Calu3 (cell line): ENCODE measurements at regions not wholly inside any gene's neighbourhood (a gene's known extent, or its start where the extent isn't known, plus 50 kb on each side); places are given as distances from the start of the nearest gene placed in this dataset.

ENCODE experiments used
- BruUV-seq: library from RNA; stranded (reverse); fragments of 400-500 nt; replicated peaks from 2 replicates; lab custom pipeline; 2021; lab: Mats Ljungman, UMichigan
- CTCF ChIA-PET: fragments of 300-600 bp; sonication (Branson Sonifier 250); formaldehyde crosslinking; loops from one replicate; lab custom pipeline; 2022; ENCODE audit warnings: antibody characterized with exemption; lab: Charles Lee
- DNase-seq: peaks from one replicate; pipeline ENCODE4 v3.0.0; 2022
- H3K27ac Mint-ChIP-seq: one replicate; pipeline ENCODE4 v1.8.0; 2022; ENCODE audit warnings: mixed read lengths; ENCODE audit not compliant: unreplicated experiment
- H3K27me3 Mint-ChIP-seq: one replicate; pipeline ENCODE4 v1.8.0; 2022; ENCODE audit warnings: mixed read lengths; ENCODE audit not compliant: unreplicated experiment
- H3K36me3 Mint-ChIP-seq: one replicate; pipeline ENCODE4 v1.8.0; 2022; ENCODE audit warnings: mild to moderate bottlenecking, moderate library complexity, mixed read lengths; ENCODE audit not compliant: insufficient read depth, unreplicated experiment
- H3K4me1 Mint-ChIP-seq: one replicate; pipeline ENCODE4 v1.8.0; 2022; ENCODE audit warnings: mild to moderate bottlenecking, low read depth, mixed read lengths; ENCODE audit not compliant: unreplicated experiment
- H3K4me3 Mint-ChIP-seq: one replicate; pipeline ENCODE4 v1.8.0; 2022; ENCODE audit warnings: mild to moderate bottlenecking, low read depth, moderate library complexity, mixed read lengths; ENCODE audit not compliant: unreplicated experiment
- H3K9me3 Mint-ChIP-seq: one replicate; pipeline ENCODE4 v1.8.0; 2022; ENCODE audit warnings: low read depth, mixed read lengths; ENCODE audit not compliant: unreplicated experiment
- CTCF ChIP-seq: fragments of 200-600 bp; IDR thresholded peaks from one replicate; pipeline ENCODE4 v1.8.0; 2022; ENCODE audit warnings: antibody characterized with exemption; ENCODE audit not compliant: unreplicated experiment
- intact Hi-C: fragments of 100-400 bp; cut with micrococcal nuclease; formaldehyde crosslinking; loops from one replicate; pipeline ENCODE4 v1.10.0; 2022; ENCODE audit not compliant: unreplicated experiment

- peak overlapping the region; percentile 31 for H3K4me3 Mint-ChIP-seq
- BruUV-seq: no TSS peak
- H3K27me3 Mint-ChIP-seq: no peaks in the 10 kb centered on the region
- peak; percentile 29 for DNase-seq
- no peak overlapping the region for H3K27ac Mint-ChIP-seq
- intact Hi-C loops: loop anchor here (2.0 kb wide), 1 partner anchor 297 kb away; no protein-coding TSS in a partner anchor
- TF ChIP-seq CTCF: no peak
- CTCF ChIA-PET: interaction anchor here (0.6 kb wide), 1 partner anchor 100 kb away, joined by 3 read pairs; no protein-coding TSS in a partner anchor
- H3K36me3 Mint-ChIP-seq: no peaks in the 10 kb centered on the region
- no peaks in the 10 kb centered on the region for H3K9me3 Mint-ChIP-seq
- peaks cover 8% of the 10 kb centered on the region for H3K4me1 Mint-ChIP-seq
Measured at GRCh38 chr4:129344058-129344457, 248.1 kb downstream of the C4orf33 start.

- intact Hi-C loops: loop anchor here (2.0 kb wide), 1 partner anchor 295 kb away; no protein-coding TSS in a partner anchor
- Mint-ChIP-seq H3K27me3 (no peaks in the 10 kb centered on the region), H3K27ac (no peak overlapping the region), H3K9me3 (no peaks in the 10 kb centered on the region), H3K36me3 (no peaks in the 10 kb centered on the region), H3K4me3 (no peak overlapping the region), H3K4me1 (peaks cover 8% of the 10 kb centered on the region)
- TF ChIP-seq CTCF: no peak
- BruUV-seq: no TSS peak
- no peak for DNase-seq
- CTCF ChIA-PET: no interaction called here
Measured at GRCh38 chr4:129345609-129346008, 249.7 kb downstream of the C4orf33 start.

GRCh38 chr4:129346036-129346435, 250.1 kb downstream of the C4orf33 start:
- TF ChIP-seq CTCF: no peak
- CTCF ChIA-PET: no interaction called here
- DNase-seq: no peak
- H3K4me1 Mint-ChIP-seq: peaks cover 8% of the 10 kb centered on the region
- H3K9me3 Mint-ChIP-seq: no peaks in the 10 kb centered on the region
- H3K4me3 Mint-ChIP-seq: no peak overlapping the region
- no peaks in the 10 kb centered on the region for H3K36me3 Mint-ChIP-seq
- H3K27me3 Mint-ChIP-seq: no peaks in the 10 kb centered on the region
- intact Hi-C loops: no loop called here
- no TSS peak for BruUV-seq
- H3K27ac Mint-ChIP-seq: no peak overlapping the region

GRCh38 chr4:129346734-129347133, 250.8 kb downstream of the C4orf33 start:
- no TSS peak for BruUV-seq
- Mint-ChIP-seq H3K9me3 (no peaks in the 10 kb centered on the region), H3K4me1 (peaks cover 8% of the 10 kb centered on the region), H3K36me3 (no peaks in the 10 kb centered on the region), H3K27me3 (no peaks in the 10 kb centered on the region), H3K27ac (no peak overlapping the region), H3K4me3 (no peak overlapping the region)
- CTCF ChIA-PET: no interaction called here
- intact Hi-C loops: no loop called here
- no peak for DNase-seq
- no peak for TF ChIP-seq CTCF
